HCT116 (cell line): ENCODE measurements at regions not wholly inside any gene's neighbourhood (a gene's known extent, or its start where the extent isn't known, plus 50 kb on each side); places are given as distances from the start of the nearest gene placed in this dataset.

ENCODE experiments used
- ATAC-seq: fragments of 200-7000 bp; cut with Tn5 transposase; 2 replicates; pipeline ENCODE4 v1.9.1; 2020; ENCODE audit warnings: mild to moderate bottlenecking, moderate library complexity
- BruUV-seq: library from RNA; stranded (reverse); fragments of 400-500 nt; replicated peaks from 2 replicates; lab custom pipeline; 2021; lab: Mats Ljungman, UMichigan
- CTCF ChIA-PET: fragments of 300-600 bp; sonication (Branson Sonifier 250); formaldehyde crosslinking; loops from one replicate; lab custom pipeline; 2021; ENCODE audit warnings: antibody characterized with exemption; lab: Charles Lee
- POLR2A ChIA-PET: fragments of 300-600, 350-600 bp; sonication (Branson Sonifier 250); formaldehyde crosslinking; loops from one replicate; lab custom pipeline; 2021; ENCODE audit warnings: antibody characterized with exemption; lab: Charles Lee
- RAD21 ChIA-PET, 2 experiments: fragments of 300-600 bp; sonication (Branson Sonifier 250); formaldehyde crosslinking; loops; one replicate each; lab custom pipeline; 2023; ENCODE audit warnings: low total read pairs in 2 of 2; ENCODE audit not compliant: uncharacterized antibody in 2 of 2, unreplicated experiment in 2 of 2, low non-redundant PET in 1 of 2; lab: Charles Lee
- DNase-seq: peaks from one replicate; pipeline ENCODE4 v3.0.0-alpha.2; 2010; ENCODE audit warnings: low read depth, low spot score
- H2AFZ ChIP-seq: fragments of 200-600 bp; shearing (Covaris generic), sonication (generic); 2 replicates; pipeline ENCODE4 v1.6.1; 2017; ENCODE audit warnings: low read depth, mixed run types, mixed read lengths, antibody characterized with exemption, low read length; ENCODE audit not compliant: poor library complexity, severe bottlenecking
- H3K27ac ChIP-seq: 2 replicates; pipeline ENCODE4 v1.5.1; 2012; ENCODE audit warnings: low read depth, low read length
- H3K27me3 ChIP-seq: fragments of 200-600 bp; sonication (generic); 2 replicates; pipeline ENCODE4 v1.6.1; 2016; ENCODE audit warnings: mixed run types, low read length, mixed read lengths; ENCODE audit not compliant: insufficient read depth
- H3K36me3 ChIP-seq, 2 experiments: fragments of 200-500 bp in 1 of 2; fragments of 200-600 bp in 1 of 2; sonication (Bioruptor generic) in 1 of 2; sonication (generic) in 1 of 2; 2 replicates each; pipeline versions ENCODE4 v1.5.1 to v1.6.1; 2014 to 2016; ENCODE audit warnings: low read length in 2 of 2, inconsistent platforms in 1 of 2, mixed read lengths in 1 of 2, mixed run types in 1 of 2; ENCODE audit not compliant: insufficient read depth in 2 of 2, control insufficient read depth in 1 of 2
- H3K4me1 ChIP-seq, 2 experiments: fragments of 200-600 bp in 1 of 2; sonication (generic) in 1 of 2; 2 replicates each; pipeline versions ENCODE4 v1.5.1 to v1.6.1; 2012 to 2017; ENCODE audit warnings: low read length in 2 of 2, inconsistent platforms in 1 of 2, mild to moderate bottlenecking in 1 of 2, mixed read lengths in 1 of 2, mixed run types in 1 of 2, moderate library complexity in 1 of 2; ENCODE audit not compliant: insufficient read depth in 2 of 2, control insufficient read depth in 1 of 2
- H3K4me2 ChIP-seq: fragments of 200-600 bp; sonication (generic); 2 replicates; pipeline ENCODE4 v1.6.1; 2017; ENCODE audit warnings: mixed run types, low read length, mixed read lengths
- H3K4me3 ChIP-seq, 2 experiments: fragments of 200-600 bp in 1 of 2; sonication (generic) in 1 of 2; replicated peaks in 1 of 2; 2 replicates each; pipeline ENCODE4 v1.5.1; 2011 to 2016; ENCODE audit warnings: low read length in 2 of 2, control low read depth in 1 of 2, low read depth in 1 of 2, mild to moderate bottlenecking in 1 of 2, mixed read lengths in 1 of 2, mixed run types in 1 of 2
- H3K79me2 ChIP-seq: fragments of 200-600 bp; sonication (generic); 2 replicates; pipeline ENCODE4 v1.6.1; 2017; ENCODE audit warnings: mild to moderate bottlenecking, mixed run types, low read length, moderate library complexity, mixed read lengths; ENCODE audit not compliant: insufficient read depth
- H3K9ac ChIP-seq: fragments of 200-600 bp; sonication (generic); 2 replicates; pipeline ENCODE4 v1.6.1; 2016; ENCODE audit warnings: low read length, mixed read lengths
- H3K9me2 ChIP-seq: fragments of 200-600 bp; sonication (generic), shearing (Covaris generic); 2 replicates; pipeline ENCODE4 v1.6.1; 2017; ENCODE audit warnings: mixed run types, mild to moderate bottlenecking, moderate library complexity; ENCODE audit not compliant: insufficient read depth
- H3K9me3 ChIP-seq, 2 experiments: fragments of 200-500 bp in 1 of 2; fragments of 200-600 bp in 1 of 2; sonication (Bioruptor generic) in 1 of 2; sonication (generic) in 1 of 2; 2 replicates each; pipeline ENCODE4 v1.6.1; 2014 to 2017; ENCODE audit warnings: low read length in 2 of 2, mixed read lengths in 2 of 2, inconsistent platforms in 1 of 2, low read depth in 1 of 2, mild to moderate bottlenecking in 1 of 2, mixed run types in 1 of 2, moderate library complexity in 1 of 2; ENCODE audit not compliant: control insufficient read depth in 1 of 2, insufficient read depth in 1 of 2
- H4K20me1 ChIP-seq: fragments of 200-600 bp; sonication (generic), shearing (Covaris generic); 2 replicates; pipeline ENCODE4 v1.6.1; 2017; ENCODE audit warnings: mixed run types, mild to moderate bottlenecking, moderate library complexity; ENCODE audit not compliant: insufficient read depth
- CBX3 ChIP-seq: IDR thresholded peaks from 2 replicates; pipeline ENCODE4 v1.6.1; 2012; ENCODE audit warnings: low read depth
- CEBPB ChIP-seq: IDR thresholded peaks from 2 replicates; pipeline ENCODE4 v1.6.1; 2012; ENCODE audit warnings: low read depth
- EGR1 ChIP-seq: IDR thresholded peaks from 2 replicates; pipeline ENCODE4 v1.6.1; 2012; ENCODE audit warnings: low read depth
- ELF1 ChIP-seq: IDR thresholded peaks from 2 replicates; pipeline ENCODE4 v1.6.1; 2012; ENCODE audit warnings: low read depth, borderline replicate concordance
- EZH2 ChIP-seq: fragments of 200-600 bp; sonication (generic); IDR thresholded peaks from 2 replicates; pipeline ENCODE4 v1.6.1; 2017; ENCODE audit warnings: antibody characterized with exemption, mixed run types
- EZH2phosphoT487 ChIP-seq: fragments of 200-600 bp; IDR thresholded peaks from 2 replicates; pipeline ENCODE4 v1.6.1; 2018; ENCODE audit warnings: antibody characterized with exemption, borderline replicate concordance
- FOSL1 ChIP-seq: IDR thresholded peaks from 2 replicates; pipeline ENCODE4 v1.6.1; 2012; ENCODE audit warnings: low read depth
- JUND ChIP-seq: IDR thresholded peaks from 2 replicates; pipeline ENCODE4 v1.6.1; 2012
- POLR2A ChIP-seq: IDR thresholded peaks from 2 replicates; pipeline ENCODE4 v1.7.0; 2011; ENCODE audit warnings: borderline replicate concordance; ENCODE audit not compliant: insufficient read depth, insufficient read length; ENCODE audit errors: extremely low read depth
- POLR2AphosphoS5 ChIP-seq: IDR thresholded peaks from 2 replicates; pipeline ENCODE4 v1.6.1; 2011; ENCODE audit warnings: mild to moderate bottlenecking, low read depth, low read length, moderate library complexity
- RAD21 ChIP-seq: IDR thresholded peaks from 2 replicates; pipeline ENCODE4 v1.6.1; 2012; ENCODE audit warnings: low read depth, mild to moderate bottlenecking
- SIN3A ChIP-seq: IDR thresholded peaks from 2 replicates; pipeline ENCODE4 v1.6.1; 2012; ENCODE audit warnings: low read depth
- SRF ChIP-seq: IDR thresholded peaks from 2 replicates; pipeline ENCODE4 v1.6.1; 2012; ENCODE audit warnings: low read depth
- TCF7L2 ChIP-seq: IDR thresholded peaks from 2 replicates; pipeline ENCODE4 v1.7.0; 2011; ENCODE audit warnings: borderline replicate concordance, inconsistent platforms; ENCODE audit not compliant: insufficient read depth, insufficient read length; ENCODE audit errors: extremely low read depth
- YY1 ChIP-seq: IDR thresholded peaks from 2 replicates; pipeline ENCODE4 v1.6.1; 2011; ENCODE audit warnings: low read length, low read depth, moderate library complexity, mild to moderate bottlenecking; ENCODE audit not compliant: insufficient replicate concordance; ENCODE audit errors: extremely low read depth
- ZFX ChIP-seq: fragments of 450-650 bp; IDR thresholded peaks from 2 replicates; pipeline ENCODE4 v1.6.1; 2017
- ZNF274 ChIP-seq: fragments of 200-500 bp; sonication (Bioruptor generic); IDR thresholded peaks from 2 replicates; pipeline ENCODE4 v1.6.1; 2014; ENCODE audit warnings: mild to moderate bottlenecking, low read depth, low read length, inconsistent platforms
- intact Hi-C: fragments of 100-400 bp; cut with micrococcal nuclease; formaldehyde crosslinking; loops from 2 replicates; pipeline ENCODE4 v1.10.0; 2022
- TF ChIP-seq, protein P1 (sequence below): IDR thresholded peaks from 2 replicates; pipeline ENCODE4 v1.6.1; 2012
- TF ChIP-seq, protein P2 (sequence below): IDR thresholded peaks from 2 replicates; pipeline ENCODE4 v1.6.1; 2012
- TF ChIP-seq, protein P3 (sequence below), 3 experiments: fragments of 200-600 bp in 1 of 3; sonication (generic) in 1 of 3; IDR thresholded peaks in 2 of 3; conservative IDR thresholded peaks in 1 of 3; 2 replicates each; pipeline ENCODE4 v1.5.1; 2012 to 2017; ENCODE audit warnings: low read depth in 2 of 3, low read length in 2 of 3, antibody characterized with exemption in 1 of 3, borderline replicate concordance in 1 of 3, control low read depth in 1 of 3, mild to moderate bottlenecking in 1 of 3, mixed read lengths in 1 of 3, mixed run types in 1 of 3, moderate library complexity in 1 of 3; ENCODE audit not compliant: insufficient read depth in 1 of 3

DNA sequence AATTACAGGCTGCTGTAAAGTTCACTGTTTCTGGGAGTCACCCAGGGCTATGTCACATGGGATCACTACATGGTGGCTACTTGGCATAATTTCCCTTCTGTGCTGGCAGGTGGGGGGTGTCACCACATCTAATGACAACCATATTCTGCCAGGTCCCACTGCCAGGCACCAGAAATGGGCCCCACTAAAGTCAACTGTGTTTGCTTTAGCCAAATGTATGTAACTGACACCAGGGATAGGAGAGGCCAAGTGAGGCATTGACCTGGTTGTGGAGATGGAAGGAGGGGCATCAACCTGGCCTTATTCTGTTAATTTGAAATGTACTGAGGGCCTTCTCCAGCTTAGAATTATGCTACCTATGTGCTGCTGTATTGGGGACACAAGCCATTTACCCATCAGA, 370.6 kb upstream of the PROX1 start:
- no peaks in the 10 kb centered on the region for H3K79me2 ChIP-seq
- no peaks in the 10 kb centered on the region for H3K9me3 ChIP-seq
- ATAC-seq (no peak), DNase-seq (no peak)
- POLR2A ChIA-PET = no interaction called here
- no peaks in the 10 kb centered on the region for H3K36me3 ChIP-seq
- H3K27ac ChIP-seq = no peak overlapping the region
- H3K27me3 ChIP-seq = peaks cover 7% of the 10 kb centered on the region; the same call in 1 of the 2 replicates
- no peak overlapping the region for H3K4me3 ChIP-seq
- H4K20me1 ChIP-seq = no peaks in the 10 kb centered on the region
- H3K9me2 ChIP-seq = no peaks in the 10 kb centered on the region
- no peak overlapping the region for H3K9ac ChIP-seq
- intact Hi-C loops = no loop called here
- no peak overlapping the region for H2AFZ ChIP-seq
- H3K4me1 ChIP-seq = no peaks in the 10 kb centered on the region
- CTCF ChIA-PET = no interaction called here
- RAD21 ChIA-PET = no interaction called here
- no TSS peak for BruUV-seq
- no peak overlapping the region for H3K4me2 ChIP-seq
- TF ChIP-seq, protein P1, sequence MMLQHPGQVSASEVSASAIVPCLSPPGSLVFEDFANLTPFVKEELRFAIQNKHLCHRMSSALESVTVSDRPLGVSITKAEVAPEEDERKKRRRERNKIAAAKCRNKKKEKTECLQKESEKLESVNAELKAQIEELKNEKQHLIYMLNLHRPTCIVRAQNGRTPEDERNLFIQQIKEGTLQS = no peak
- TF ChIP-seq FOSL1 (no peak), YY1 (no peak), JUND (no peak), SRF (no peak), RAD21 (no peak), CBX3 (no peak), ZFX (no peak), EGR1 (no peak), SIN3A (no peak), CEBPB (no peak), POLR2A (no peak), TCF7L2 (no peak), ELF1 (no peak), EZH2 (no peak), ZNF274 (no peak), EZH2phosphoT487 (no peak), POLR2AphosphoS5 (no peak)
- TF ChIP-seq, protein P2, sequence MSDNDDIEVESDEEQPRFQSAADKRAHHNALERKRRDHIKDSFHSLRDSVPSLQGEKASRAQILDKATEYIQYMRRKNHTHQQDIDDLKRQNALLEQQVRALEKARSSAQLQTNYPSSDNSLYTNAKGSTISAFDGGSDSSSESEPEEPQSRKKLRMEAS = no peak
- TF ChIP-seq, protein P3, sequence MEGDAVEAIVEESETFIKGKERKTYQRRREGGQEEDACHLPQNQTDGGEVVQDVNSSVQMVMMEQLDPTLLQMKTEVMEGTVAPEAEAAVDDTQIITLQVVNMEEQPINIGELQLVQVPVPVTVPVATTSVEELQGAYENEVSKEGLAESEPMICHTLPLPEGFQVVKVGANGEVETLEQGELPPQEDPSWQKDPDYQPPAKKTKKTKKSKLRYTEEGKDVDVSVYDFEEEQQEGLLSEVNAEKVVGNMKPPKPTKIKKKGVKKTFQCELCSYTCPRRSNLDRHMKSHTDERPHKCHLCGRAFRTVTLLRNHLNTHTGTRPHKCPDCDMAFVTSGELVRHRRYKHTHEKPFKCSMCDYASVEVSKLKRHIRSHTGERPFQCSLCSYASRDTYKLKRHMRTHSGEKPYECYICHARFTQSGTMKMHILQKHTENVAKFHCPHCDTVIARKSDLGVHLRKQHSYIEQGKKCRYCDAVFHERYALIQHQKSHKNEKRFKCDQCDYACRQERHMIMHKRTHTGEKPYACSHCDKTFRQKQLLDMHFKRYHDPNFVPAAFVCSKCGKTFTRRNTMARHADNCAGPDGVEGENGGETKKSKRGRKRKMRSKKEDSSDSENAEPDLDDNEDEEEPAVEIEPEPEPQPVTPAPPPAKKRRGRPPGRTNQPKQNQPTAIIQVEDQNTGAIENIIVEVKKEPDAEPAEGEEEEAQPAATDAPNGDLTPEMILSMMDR (IDR thresholded peaks at IDR 0.05 in 2 of 3, conservative IDR thresholded peaks at IDR 0.05 in 1 of 3; ENCODE audit: borderline replicate concordance in 1 of 3, insufficient read depth in 1 of 3, low read depth in 2 of 3, low read length in 2 of 3) = no peak
